ENCODE measurements at regions not wholly inside any gene's neighbourhood (a gene's known extent, or its start where the extent isn't known, plus 50 kb on each side); places are given as distances from the start of the nearest gene placed in this dataset.

GRCh38 chr18:39843546-39843945, 2111.5 kb upstream of the PIK3C3 start:
- H3K4me3 ChIP-seq (ENCODE audit: control insufficient read depth, low read depth, low read length), result no peak overlapping the region
- TF ChIP-seq, protein P1, sequence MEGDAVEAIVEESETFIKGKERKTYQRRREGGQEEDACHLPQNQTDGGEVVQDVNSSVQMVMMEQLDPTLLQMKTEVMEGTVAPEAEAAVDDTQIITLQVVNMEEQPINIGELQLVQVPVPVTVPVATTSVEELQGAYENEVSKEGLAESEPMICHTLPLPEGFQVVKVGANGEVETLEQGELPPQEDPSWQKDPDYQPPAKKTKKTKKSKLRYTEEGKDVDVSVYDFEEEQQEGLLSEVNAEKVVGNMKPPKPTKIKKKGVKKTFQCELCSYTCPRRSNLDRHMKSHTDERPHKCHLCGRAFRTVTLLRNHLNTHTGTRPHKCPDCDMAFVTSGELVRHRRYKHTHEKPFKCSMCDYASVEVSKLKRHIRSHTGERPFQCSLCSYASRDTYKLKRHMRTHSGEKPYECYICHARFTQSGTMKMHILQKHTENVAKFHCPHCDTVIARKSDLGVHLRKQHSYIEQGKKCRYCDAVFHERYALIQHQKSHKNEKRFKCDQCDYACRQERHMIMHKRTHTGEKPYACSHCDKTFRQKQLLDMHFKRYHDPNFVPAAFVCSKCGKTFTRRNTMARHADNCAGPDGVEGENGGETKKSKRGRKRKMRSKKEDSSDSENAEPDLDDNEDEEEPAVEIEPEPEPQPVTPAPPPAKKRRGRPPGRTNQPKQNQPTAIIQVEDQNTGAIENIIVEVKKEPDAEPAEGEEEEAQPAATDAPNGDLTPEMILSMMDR (conservative IDR thresholded peaks at IDR 0.05; ENCODE audit: control insufficient read depth, insufficient read depth, low read depth, low read length), result no peak
- no peak for DNase-seq (ENCODE audit: low read depth)

DNA sequence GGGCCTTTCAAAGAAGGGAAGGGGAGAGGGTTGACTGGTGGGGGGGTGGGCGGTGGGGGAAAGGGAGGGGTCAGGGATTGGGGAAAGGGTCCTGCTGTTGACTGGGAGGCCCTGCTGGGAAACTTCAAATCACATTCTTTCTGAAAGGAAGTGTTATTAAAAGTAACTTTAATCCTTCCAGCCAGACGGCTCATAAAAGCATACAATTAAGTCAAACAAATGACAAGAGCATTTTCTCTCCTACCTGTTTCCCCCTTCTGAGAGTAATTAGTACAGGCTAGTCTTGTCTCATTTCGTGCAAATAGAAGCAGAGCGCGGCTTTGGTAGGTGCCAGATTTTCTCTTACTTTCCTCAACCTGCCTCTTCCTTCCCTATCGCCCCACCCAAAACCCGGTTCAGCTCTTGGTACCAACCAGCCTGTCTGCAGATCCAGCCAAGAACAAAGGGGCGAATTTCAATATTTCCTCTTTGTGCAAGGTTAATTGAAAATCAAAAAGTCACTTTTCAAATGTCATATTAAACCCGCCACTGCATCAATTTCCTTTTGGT, 2112.6 kb upstream of the PIK3C3 start:
- H3K4me3 ChIP-seq (ENCODE audit: control insufficient read depth, low read depth, low read length), result no peak overlapping the region
- no peak for DNase-seq (ENCODE audit: low read depth)
- TF ChIP-seq, protein P1 (conservative IDR thresholded peaks at IDR 0.05; ENCODE audit: control insufficient read depth, insufficient read depth, low read depth, low read length), result no peak

DNA sequence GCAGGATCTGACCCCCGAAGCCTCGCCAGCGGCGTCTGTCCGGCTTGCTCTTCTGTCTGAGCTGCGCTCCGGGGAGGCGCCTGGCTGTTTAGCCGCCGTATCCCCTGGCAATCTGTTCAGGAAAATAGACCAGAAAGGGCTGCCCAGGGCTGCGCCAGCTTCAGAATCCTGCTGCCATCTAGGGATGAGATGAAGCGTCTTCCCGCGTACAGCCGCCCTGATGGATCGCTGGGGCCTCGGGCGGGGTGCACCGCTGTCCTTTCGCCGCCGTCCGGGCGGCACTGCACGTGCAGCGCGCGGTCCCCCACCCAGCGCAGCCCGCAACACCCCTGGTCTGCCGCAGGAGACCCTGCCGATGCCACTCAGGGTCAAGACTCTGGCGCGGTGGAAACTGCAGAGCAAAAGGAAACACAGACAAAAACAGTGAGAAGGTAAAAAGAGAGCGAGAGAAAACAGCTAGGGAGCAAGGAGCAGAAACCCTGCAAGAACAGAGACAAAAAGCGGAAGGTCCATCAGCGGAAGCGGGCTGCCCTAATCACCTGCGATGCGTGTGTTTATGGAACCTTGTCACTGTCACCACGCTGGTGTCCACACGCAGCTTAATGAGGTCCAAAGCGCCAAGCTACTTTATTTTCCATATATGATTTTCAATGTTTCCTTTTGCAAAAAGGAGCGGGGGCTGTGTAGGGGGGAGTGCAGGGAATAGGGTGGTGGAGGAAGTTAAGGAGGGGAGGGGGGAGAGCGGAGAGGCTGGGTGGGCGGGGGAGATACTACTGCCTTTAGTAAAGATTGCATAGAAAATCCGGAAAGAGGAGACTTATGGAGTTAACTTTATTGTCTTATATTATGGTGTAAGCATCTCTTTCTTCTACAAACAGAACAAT, 2113.3 kb upstream of the PIK3C3 start:
- TF ChIP-seq, protein P1 (conservative IDR thresholded peaks at IDR 0.05; ENCODE audit: control insufficient read depth, insufficient read depth, low read depth, low read length), result peak; percentile 47
- peak overlapping the region; percentile 48 for H3K4me3 ChIP-seq (ENCODE audit: control insufficient read depth, low read depth, low read length)
- DNase-seq (ENCODE audit: low read depth), result peak; percentile 78

DNA sequence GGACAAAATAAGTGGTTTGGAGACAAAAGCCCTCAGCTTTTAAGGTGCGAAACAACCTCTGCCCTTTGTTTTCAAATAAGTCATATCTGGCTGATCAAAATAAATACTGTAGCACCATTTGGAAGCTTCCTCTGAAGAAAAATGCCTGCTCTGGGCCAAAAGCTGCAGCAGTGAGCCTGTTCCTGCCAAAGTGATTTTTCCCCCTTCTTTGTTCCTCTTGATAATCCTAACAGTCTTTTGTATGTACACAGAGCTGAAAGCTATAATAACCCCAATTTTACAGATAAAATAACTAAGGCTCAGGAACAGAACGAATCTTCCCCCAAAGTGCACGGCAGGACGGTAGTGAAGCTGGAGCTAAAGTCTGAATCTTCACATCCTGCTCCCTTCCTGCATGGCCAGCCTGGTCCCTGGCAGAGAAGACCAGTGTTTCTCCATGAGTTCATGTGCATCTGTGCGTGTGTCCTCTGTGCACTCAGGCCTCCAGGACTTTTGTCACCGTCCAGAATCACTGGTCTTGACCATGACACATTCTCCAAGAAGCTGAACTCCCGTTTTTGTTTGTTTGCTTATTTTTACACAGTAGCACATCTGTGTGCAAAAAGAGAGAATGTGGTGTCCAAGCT, 2114.1 kb upstream of the PIK3C3 start:
- no peak for DNase-seq (ENCODE audit: low read depth)
- TF ChIP-seq, protein P1 (conservative IDR thresholded peaks at IDR 0.05; ENCODE audit: control insufficient read depth, insufficient read depth, low read depth, low read length), result no peak
- peak overlapping the region; percentile 48 for H3K4me3 ChIP-seq (ENCODE audit: control insufficient read depth, low read depth, low read length)

GRCh38 chr18:39840406-39840805, 2114.6 kb upstream of the PIK3C3 start:
- DNase-seq (ENCODE audit: low read depth), result peak; percentile 87
- H3K4me3 ChIP-seq (ENCODE audit: control insufficient read depth, low read depth, low read length), result no peak overlapping the region
- TF ChIP-seq, protein P1 (conservative IDR thresholded peaks at IDR 0.05; ENCODE audit: control insufficient read depth, insufficient read depth, low read depth, low read length), result no peak

GRCh38 chr18:39839782-39840181, 2115.3 kb upstream of the PIK3C3 start:
- TF ChIP-seq, protein P1 (conservative IDR thresholded peaks at IDR 0.05; ENCODE audit: control insufficient read depth, insufficient read depth, low read depth, low read length), result no peak
- peak; percentile 43 for DNase-seq (ENCODE audit: low read depth)
- H3K4me3 ChIP-seq (ENCODE audit: control insufficient read depth, low read depth, low read length), result no peak overlapping the region

Measured in fibroblast of mammary gland (primary cell).